ENCODE measurements at regions not wholly inside any gene's neighbourhood (a gene's known extent, or its start where the extent isn't known, plus 50 kb on each side); places are given as distances from the start of the nearest gene placed in this dataset.

DNA sequence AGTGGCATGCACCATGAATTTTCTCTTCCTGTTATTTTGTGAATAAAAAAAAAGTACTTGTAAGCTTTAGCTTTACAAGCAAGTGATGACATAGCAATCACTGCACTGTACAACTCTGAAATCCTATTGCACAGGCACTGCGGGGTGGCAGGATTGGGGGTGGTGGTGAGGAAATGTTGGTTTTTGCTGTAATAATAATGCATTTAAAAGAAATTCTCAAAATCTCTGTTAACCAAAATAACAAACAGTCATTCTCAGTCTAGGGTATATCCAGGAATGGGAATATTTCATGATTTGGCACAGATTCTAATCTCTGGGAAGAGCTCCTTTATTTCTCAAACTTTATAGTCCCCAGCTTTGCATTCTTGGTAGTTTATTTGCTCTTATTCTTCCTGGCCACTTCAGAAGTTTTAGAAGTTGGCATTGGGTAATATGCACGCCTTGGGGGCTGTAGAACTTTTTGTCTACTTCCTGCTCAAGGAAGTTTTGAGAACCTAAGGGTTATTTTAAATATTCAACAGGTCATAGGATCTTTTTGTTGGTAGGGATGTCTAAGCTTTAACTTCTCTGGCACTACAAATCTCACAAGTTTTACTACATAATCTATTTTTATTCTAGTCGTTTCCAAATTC, 353.0 kb upstream of the KLF12 start:
- no peak for TF ChIP-seq POLR2A (IDR thresholded peaks at IDR 0.05)
- TF ChIP-seq, protein P1, sequence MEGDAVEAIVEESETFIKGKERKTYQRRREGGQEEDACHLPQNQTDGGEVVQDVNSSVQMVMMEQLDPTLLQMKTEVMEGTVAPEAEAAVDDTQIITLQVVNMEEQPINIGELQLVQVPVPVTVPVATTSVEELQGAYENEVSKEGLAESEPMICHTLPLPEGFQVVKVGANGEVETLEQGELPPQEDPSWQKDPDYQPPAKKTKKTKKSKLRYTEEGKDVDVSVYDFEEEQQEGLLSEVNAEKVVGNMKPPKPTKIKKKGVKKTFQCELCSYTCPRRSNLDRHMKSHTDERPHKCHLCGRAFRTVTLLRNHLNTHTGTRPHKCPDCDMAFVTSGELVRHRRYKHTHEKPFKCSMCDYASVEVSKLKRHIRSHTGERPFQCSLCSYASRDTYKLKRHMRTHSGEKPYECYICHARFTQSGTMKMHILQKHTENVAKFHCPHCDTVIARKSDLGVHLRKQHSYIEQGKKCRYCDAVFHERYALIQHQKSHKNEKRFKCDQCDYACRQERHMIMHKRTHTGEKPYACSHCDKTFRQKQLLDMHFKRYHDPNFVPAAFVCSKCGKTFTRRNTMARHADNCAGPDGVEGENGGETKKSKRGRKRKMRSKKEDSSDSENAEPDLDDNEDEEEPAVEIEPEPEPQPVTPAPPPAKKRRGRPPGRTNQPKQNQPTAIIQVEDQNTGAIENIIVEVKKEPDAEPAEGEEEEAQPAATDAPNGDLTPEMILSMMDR (IDR thresholded peaks at IDR 0.05), result no peak
